ENCODE measurements at regions not wholly inside any gene's neighbourhood (a gene's known extent, or its start where the extent isn't known, plus 50 kb on each side); places are given as distances from the start of the nearest gene placed in this dataset.
"Not testable (repeated sequence)": the region's sequence is repeated elsewhere in the genome, so short reads cannot be mapped to it uniquely, and the experiment has no call there.

- no peak overlapping the region for H3K4me3 ChIP-seq (ENCODE audit: low read depth, low read length)
- TF ChIP-seq CTCF (IDR thresholded peaks at IDR 0.05; ENCODE audit: low read depth, low read length): no peak
Observed at GRCh38 chr6:9224539-9224938, 789.2 kb upstream of the SLC35B3 start.

GRCh38 chr6:9213717-9214116, 778.4 kb upstream of the SLC35B3 start:
- H3K4me3 ChIP-seq (ENCODE audit: low read depth, low read length): not testable (repeated sequence)

- no peak for TF ChIP-seq CTCF (IDR thresholded peaks at IDR 0.05; ENCODE audit: low read depth, low read length)
- no peak overlapping the region for H3K4me3 ChIP-seq (ENCODE audit: low read depth, low read length)
Observed at GRCh38 chr6:9208966-9209365, 773.6 kb upstream of the SLC35B3 start.

- TF ChIP-seq CTCF (IDR thresholded peaks at IDR 0.05; ENCODE audit: low read depth, low read length): no peak
- no peak overlapping the region for H3K4me3 ChIP-seq (ENCODE audit: low read depth, low read length)
Observed at GRCh38 chr6:9205645-9206044, 770.3 kb upstream of the SLC35B3 start.

- no peak for TF ChIP-seq CTCF (IDR thresholded peaks at IDR 0.05; ENCODE audit: low read depth, low read length)
- H3K4me3 ChIP-seq (ENCODE audit: low read depth, low read length): no peak overlapping the region
Observed at GRCh38 chr6:9204171-9204570, 768.8 kb upstream of the SLC35B3 start.

- no peak overlapping the region for H3K4me3 ChIP-seq (ENCODE audit: low read depth, low read length)
- TF ChIP-seq CTCF (IDR thresholded peaks at IDR 0.05; ENCODE audit: low read depth, low read length): no peak
Observed at GRCh38 chr6:9200712-9201111, 765.4 kb upstream of the SLC35B3 start.

GRCh38 chr6:9197726-9198125, 762.4 kb upstream of the SLC35B3 start:
- TF ChIP-seq CTCF (IDR thresholded peaks at IDR 0.05; ENCODE audit: low read depth, low read length): no peak
- H3K4me3 ChIP-seq (ENCODE audit: low read depth, low read length): no peak overlapping the region

GRCh38 chr6:9195322-9195721, 760.0 kb upstream of the SLC35B3 start:
- no peak overlapping the region for H3K4me3 ChIP-seq (ENCODE audit: low read depth, low read length)
- TF ChIP-seq CTCF (IDR thresholded peaks at IDR 0.05; ENCODE audit: low read depth, low read length): no peak

Data from WI38 (cell line).